ENCODE measurements at regions not wholly inside any gene's neighbourhood (a gene's known extent, or its start where the extent isn't known, plus 50 kb on each side); places are given as distances from the start of the nearest gene placed in this dataset.

DNA sequence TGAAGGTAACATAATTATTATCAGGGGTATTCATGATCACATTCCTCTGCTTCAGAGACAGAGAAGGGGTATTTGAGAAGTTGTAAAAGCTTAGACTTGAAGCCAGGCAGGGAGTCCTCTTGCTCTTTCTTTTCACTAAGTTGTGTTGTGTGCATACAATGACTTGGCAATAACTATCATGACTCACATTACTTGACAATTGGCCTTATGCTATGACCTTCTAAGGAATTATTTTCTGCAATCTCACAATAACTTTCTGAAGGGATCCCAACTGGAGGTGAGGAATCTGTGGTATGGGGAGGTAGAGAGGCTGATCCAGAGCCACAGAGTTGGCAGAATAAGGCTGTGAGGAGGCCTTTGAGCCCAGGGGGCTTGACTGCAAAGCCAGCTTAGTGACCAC lies 622.3 kb downstream of the MTRR start:
- no peak for DNase-seq

DNA sequence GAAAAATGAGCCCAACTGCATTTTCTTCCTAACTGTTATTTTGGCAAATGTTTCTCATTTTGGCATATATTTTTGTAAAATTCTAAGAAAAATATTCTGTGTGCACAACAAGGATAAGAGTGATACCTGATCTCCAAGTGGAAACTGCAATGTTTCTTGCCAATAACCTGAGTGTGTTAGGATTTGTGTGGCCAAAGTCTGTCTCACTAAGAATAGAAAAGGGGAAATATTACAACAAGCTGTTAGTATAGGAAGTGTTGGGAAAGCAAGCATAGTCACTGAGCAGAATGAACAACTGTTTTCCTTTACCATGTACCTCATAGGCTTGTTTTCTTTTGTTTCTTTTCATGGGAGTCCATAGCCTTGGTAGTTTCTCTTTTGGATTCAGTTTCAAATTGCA lies 624.2 kb downstream of the MTRR start:
- DNase-seq, result peak; percentile 10

DNA sequence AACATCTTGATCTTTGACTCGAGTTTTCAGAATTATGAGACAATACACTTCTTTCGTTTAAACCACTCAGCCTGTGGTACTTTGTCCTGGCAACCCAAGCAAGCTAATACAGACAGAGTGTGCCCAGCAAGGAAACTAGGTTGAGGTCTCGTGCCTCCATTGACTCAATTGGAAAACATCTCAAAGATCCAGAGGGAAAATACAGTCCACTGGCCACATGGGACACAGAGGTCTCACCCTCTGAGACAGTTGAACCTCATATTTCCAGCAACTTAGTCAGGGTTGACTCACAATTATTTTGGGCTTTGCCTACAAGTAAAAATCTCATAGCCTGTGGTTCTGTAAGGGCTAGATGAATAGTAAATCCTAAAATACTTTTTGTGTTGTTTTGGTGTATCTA lies 631.5 kb downstream of the MTRR start:
- no peak for DNase-seq

GRCh38 chr5:8505196-8505595 lies 636.2 kb downstream of the MTRR start:
- no peak for DNase-seq

DNA sequence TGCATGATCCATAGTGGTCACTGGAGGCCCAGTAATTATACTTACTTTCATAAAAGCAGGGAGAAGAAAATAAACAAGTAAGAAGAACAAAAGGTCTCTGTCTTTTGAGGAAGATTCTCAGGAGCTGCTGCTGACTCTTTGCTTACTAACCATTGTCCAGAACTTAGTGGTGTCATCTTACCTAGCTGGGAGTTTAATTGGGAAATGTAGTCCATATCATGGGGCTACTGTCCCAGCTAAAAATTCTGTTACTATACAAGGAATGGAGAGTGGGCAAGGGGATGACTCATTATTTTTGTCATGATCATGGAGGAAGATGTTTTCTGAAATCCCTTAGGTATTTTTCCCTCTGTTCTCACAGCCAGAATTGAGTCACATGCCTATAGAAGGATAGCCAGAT lies 639.3 kb downstream of the MTRR start:
- DNase-seq, result no peak

DNA sequence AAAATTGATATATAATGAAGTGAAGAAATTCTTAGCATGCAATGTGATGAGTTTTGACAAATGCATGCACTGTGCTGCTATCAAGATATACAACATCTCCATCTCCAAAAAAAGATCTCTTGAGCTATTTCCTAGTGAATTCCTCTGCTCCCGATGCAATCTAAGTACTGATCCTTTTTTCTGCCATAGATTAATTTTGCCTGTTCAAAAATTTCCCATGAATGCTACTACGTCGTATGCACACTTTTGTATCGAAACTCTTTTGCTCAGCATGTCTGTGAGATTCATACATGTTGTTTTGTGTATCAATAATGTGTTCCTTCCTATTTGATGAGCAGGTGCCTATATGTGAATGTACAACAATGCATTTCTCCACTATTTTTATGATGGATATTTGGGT lies 647.4 kb downstream of the MTRR start:
- DNase-seq, result no peak

DNA sequence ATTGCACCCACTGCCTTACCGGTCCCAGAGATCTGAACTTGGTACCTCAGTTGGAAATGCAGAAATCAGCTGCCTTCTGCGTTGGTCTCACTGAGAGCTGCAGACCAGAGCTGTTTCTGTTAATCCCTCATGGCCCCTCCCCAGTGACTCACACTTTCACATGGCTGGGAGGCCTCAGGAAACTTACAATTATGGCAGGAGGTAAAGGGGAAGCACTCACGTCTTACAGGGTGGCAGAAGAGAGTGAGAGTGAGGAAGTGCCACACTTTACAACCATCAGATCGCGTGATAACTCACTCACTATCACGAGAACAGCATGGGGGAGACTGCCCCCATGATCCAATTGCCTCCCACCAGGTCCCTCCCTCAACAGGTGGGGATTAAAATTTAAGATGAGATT lies 648.5 kb downstream of the MTRR start:
- peak; percentile 62 for DNase-seq

- no peak for DNase-seq
Measured at GRCh38 chr5:8520917-8521316, 652.0 kb downstream of the MTRR start.

GRCh38 chr5:8521991-8522390 lies 653.0 kb downstream of the MTRR start:
- DNase-seq, result no peak

DNA sequence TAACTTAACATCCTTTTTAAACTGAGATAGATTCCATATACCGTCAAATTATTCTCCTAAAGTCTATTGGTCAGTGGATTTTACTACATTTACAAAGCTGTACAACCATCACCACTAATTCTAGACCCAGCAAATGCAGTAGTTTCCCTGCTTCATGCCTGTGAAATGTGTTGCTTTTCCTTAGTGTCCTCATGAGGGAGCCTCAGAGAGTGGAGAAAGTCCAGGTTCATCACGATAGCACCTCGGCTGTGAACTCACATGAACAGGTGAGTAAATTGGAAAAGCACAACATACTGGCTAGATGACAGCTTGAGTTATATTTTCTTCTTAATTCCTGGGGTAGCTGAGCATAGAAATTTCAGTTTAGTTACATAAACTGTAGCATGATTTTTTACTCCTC lies 653.7 kb downstream of the MTRR start:
- DNase-seq, result no peak

DNA sequence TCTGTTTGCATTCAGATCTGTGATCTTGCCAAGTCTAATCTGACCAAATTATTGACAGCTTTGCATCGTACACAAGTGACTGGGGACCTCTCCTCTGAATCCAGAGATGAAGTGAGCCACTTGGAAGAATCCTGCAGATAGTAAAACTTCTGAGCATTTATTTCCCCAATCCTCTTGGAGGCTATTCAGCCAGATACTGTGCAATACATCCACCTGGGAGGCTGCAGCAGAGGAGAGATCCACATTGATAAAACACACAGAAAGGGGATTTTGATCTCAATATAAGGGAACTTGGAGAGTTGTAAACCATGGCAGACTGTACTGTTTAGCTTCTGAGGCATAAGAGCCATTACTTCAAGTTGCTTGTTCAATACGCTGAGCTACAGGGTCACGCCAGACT lies 654.6 kb downstream of the MTRR start:
- no peak for DNase-seq

- no peak for DNase-seq
Measured at GRCh38 chr5:8525819-8526218, 656.9 kb downstream of the MTRR start.

- no peak for DNase-seq
Measured at GRCh38 chr5:8528106-8528505, 659.2 kb downstream of the MTRR start.

DNA sequence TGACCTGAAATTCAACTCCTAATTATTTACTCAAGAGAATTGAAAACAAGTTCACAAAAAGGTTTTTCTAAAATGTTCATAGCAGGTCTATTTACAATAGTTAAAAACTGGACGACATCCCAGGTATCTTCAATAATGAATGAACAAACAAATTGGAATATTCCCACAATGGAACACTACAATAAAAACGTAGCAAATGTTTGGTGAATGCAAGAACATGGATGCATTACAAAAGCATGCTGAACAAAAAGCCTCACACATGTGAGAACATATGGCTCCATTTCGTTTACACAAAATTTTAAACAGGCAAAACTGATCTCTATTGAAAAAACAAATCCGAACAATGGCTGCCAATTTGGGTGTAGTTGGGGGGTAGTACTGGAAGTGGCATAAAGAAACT lies 669.9 kb downstream of the MTRR start:
- DNase-seq, result no peak

- no peak for DNase-seq
Measured at GRCh38 chr5:8540317-8540716, 671.4 kb downstream of the MTRR start.

DNA sequence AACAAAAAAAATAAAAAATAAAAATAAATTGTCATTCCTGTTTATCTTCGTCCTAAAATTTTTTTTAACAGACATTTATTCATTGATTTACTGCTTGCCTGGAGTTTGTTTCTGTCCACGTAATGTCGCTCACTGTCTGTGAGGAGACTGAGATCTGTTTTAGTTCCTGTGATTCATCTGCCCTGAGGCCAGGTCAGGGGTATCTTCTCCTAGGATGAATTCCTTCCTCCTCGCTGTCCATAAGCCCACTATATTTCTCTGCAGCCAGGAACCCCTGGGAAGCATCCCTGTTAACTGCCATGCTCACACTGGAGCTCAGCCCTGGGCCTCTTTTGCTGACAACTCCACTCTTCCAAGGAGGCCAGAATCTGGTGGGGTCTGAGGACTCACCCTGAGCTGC lies 682.0 kb downstream of the MTRR start:
- no peak for DNase-seq

GRCh38 chr5:8553364-8553763 lies 684.4 kb downstream of the MTRR start:
- DNase-seq, result no peak

- DNase-seq, result no peak
Measured at GRCh38 chr5:8557728-8558127, 688.8 kb downstream of the MTRR start.

- no peak for DNase-seq
Measured at GRCh38 chr5:8560776-8561175, 691.8 kb downstream of the MTRR start.

- no peak for DNase-seq
Measured at GRCh38 chr5:8561224-8561840, 692.4 kb downstream of the MTRR start.

- DNase-seq, result no peak
Measured at GRCh38 chr5:8561854-8562253, 692.9 kb downstream of the MTRR start.

GRCh38 chr5:8563540-8563939 lies 694.6 kb downstream of the MTRR start:
- DNase-seq, result peak; percentile 77

GRCh38 chr5:8568858-8569257 lies 699.9 kb downstream of the MTRR start:
- no peak for DNase-seq

- no peak for DNase-seq
Measured at GRCh38 chr5:8570528-8570927, 701.6 kb downstream of the MTRR start.

GRCh38 chr5:8576178-8576577 lies 707.2 kb downstream of the MTRR start:
- no peak for DNase-seq

- no peak for DNase-seq
Measured at GRCh38 chr5:8577792-8578191, 708.8 kb downstream of the MTRR start.

All from MV-4-11 (cell line).